ENCODE measurements at regions not wholly inside any gene's neighbourhood (a gene's known extent, or its start where the extent isn't known, plus 50 kb on each side); places are given as distances from the start of the nearest gene placed in this dataset.

DNA sequence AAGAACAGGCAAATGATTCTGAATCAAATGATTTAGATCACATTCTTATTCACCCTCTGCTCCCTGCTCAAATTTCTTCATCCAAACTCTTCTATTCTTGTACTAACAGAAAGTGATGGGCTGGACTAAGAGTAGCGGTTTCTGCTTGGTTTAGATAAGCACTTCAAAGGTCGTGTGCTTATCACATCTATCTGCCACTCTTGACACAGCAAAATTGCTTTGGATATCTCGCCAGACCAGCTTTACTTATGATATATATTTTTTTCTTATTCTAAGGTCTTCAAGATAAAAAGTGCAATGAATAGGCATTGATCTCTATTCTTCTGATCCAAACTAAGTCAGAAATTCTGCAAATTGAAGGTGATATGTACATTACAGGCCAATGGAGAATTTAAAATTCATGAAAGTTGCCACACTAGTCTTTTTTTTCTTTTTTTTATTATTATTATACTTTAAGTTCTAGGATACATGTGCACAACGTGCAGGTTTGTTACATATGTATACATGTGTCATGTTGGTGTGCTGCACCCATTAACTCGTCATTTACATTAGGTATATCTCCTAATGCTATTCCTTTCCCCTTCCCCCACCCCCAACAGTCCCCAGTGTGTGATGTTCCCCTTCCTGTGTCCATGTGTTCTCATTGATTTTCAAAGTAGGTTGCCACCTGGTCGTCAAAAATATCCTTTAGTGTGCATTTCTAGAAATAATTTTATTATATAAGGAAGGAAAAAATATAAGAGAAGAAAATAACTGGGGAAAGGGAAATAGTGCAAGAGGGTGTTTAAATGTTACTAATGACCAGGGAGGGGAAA lies 1941.0 kb upstream of the RAG2 start:
- no peak for TF ChIP-seq HDGF (IDR thresholded peaks at IDR 0.05; ENCODE audit: borderline replicate concordance)
- TF ChIP-seq SP1 (IDR thresholded peaks at IDR 0.05) = no peak
- no peak for TF ChIP-seq TARDBP (IDR thresholded peaks at IDR 0.05)
- no peak for TF ChIP-seq BHLHE40 (IDR thresholded peaks at IDR 0.05; ENCODE audit: borderline replicate concordance)
- TF ChIP-seq SUZ12 (IDR thresholded peaks at IDR 0.05) = no peak
- TF ChIP-seq ELF4 (IDR thresholded peaks at IDR 0.05) = no peak
- no peak for TF ChIP-seq ARNT (IDR thresholded peaks at IDR 0.05)
